GM12878 (cell line): ENCODE measurements at regions not wholly inside any gene's neighbourhood (a gene's known extent, or its start where the extent isn't known, plus 50 kb on each side); places are given as distances from the start of the nearest gene placed in this dataset.

Source experiments
- ATAC-seq: fragments of 200-7000 bp; cut with Tn5 transposase; 3 replicates; pipeline ENCODE4 v1.9.1; 2020; ENCODE audit warnings: mild to moderate bottlenecking, moderate library complexity
- BruUV-seq: library from RNA; stranded (reverse); fragments of 400-500 nt; replicated peaks from 2 replicates; lab custom pipeline; 2021; lab: Mats Ljungman, UMichigan
- CTCF ChIA-PET: fragments of 300-600 bp; sonication (Branson Sonifier 250); formaldehyde crosslinking; extraction: SDS; loops from one replicate; lab custom pipeline; 2021; ENCODE audit warnings: inconsistent platforms; lab: Yijun Ruan, JAX
- POLR2A ChIA-PET: fragments of 350-600 bp; formaldehyde crosslinking; extraction: SDS; loops from one replicate; lab custom pipeline; 2021; ENCODE audit warnings: inconsistent platforms; lab: Charles Lee
- RAD21 ChIA-PET: fragments of 300-600 bp; sonication (Branson Sonifier 250); formaldehyde crosslinking; loops from one replicate; lab custom pipeline; 2023; ENCODE audit warnings: antibody characterized with exemption; ENCODE audit not compliant: unreplicated experiment; lab: Charles Lee
- SMC1A ChIA-PET: fragments of 300-600 bp; sonication (Branson Sonifier 250); formaldehyde crosslinking; loops from one replicate; lab custom pipeline; 2023; ENCODE audit not compliant: unreplicated experiment, uncharacterized antibody; lab: Charles Lee
- DNase-seq: peaks from one replicate; pipeline ENCODE4 v3.0.0-alpha.2; 2011; ENCODE audit warnings: low read depth, low spot score
- FAIRE-seq: peaks from 3 replicates; lab custom pipeline; 2011; peaks lifted over from hg19 to GRCh38; lab: Jason Lieb, UNC
- H2AFZ ChIP-seq: 2 replicates; pipeline ENCODE4 v1.6.0; 2011; ENCODE audit warnings: low read depth, low read length, control low read depth; ENCODE audit not compliant: control insufficient read depth
- H3K27ac ChIP-seq: 2 replicates; pipeline ENCODE4 v1.5.1; 2011; ENCODE audit warnings: control low read depth; ENCODE audit not compliant: control insufficient read depth, insufficient read depth
- H3K27me3 ChIP-seq, 2 experiments: replicated peaks in 1 of 2; 2 replicates each; pipeline versions ENCODE4 v1.6.0 to v1.6.1; 2011; ENCODE audit warnings: low read length in 1 of 2; ENCODE audit not compliant: control insufficient read depth in 2 of 2, insufficient read depth in 2 of 2
- H3K36me3 ChIP-seq, 2 experiments: 2 replicates each; pipeline ENCODE4 v1.5.1; 2011; ENCODE audit warnings: low read length in 1 of 2; ENCODE audit not compliant: control insufficient read depth in 2 of 2, insufficient read depth in 2 of 2
- H3K4me1 ChIP-seq: 2 replicates; pipeline ENCODE4 v1.6.1; 2011; ENCODE audit warnings: mild to moderate bottlenecking, low read length, moderate library complexity, mixed read lengths; ENCODE audit not compliant: control insufficient read depth, insufficient read depth
- H3K4me2 ChIP-seq: 2 replicates; pipeline ENCODE4 v1.6.0; 2011; ENCODE audit warnings: control low read depth; ENCODE audit not compliant: control insufficient read depth, insufficient read depth
- H3K4me3 ChIP-seq: fragments of 200-600 bp; sonication (generic); 2 replicates; pipeline ENCODE4 v1.5.1; 2016
- H3K79me2 ChIP-seq: 2 replicates; pipeline ENCODE4 v1.6.0; 2011; ENCODE audit warnings: low read length; ENCODE audit not compliant: control insufficient read depth, insufficient read depth
- H3K9ac ChIP-seq: 2 replicates; pipeline ENCODE4 v1.8.0; 2011; ENCODE audit warnings: low read length, control low read depth, mixed read lengths; ENCODE audit not compliant: control insufficient read depth, insufficient read depth
- H3K9me3 ChIP-seq: replicated peaks from 3 replicates; pipeline ENCODE4 v1.5.1; 2011; ENCODE audit warnings: mild to moderate bottlenecking, low read length; ENCODE audit not compliant: control insufficient read depth, insufficient read depth
- H4K20me1 ChIP-seq: 2 replicates; pipeline ENCODE4 v1.6.0; 2011; ENCODE audit not compliant: control insufficient read depth, insufficient read depth
- ATF2 ChIP-seq: IDR thresholded peaks from 2 replicates; pipeline ENCODE4 v1.6.1; 2012; ENCODE audit warnings: low read length, inconsistent platforms
- IKZF2 ChIP-seq, 2 experiments: fragments of 450-650 bp; IDR thresholded peaks; 2 replicates each; pipeline ENCODE4 v1.6.1; 2017; ENCODE audit warnings: mild to moderate bottlenecking in 2 of 2, moderate library complexity in 2 of 2
- IRF5 ChIP-seq: fragments of 450-650 bp; IDR thresholded peaks from 2 replicates; pipeline ENCODE4 v1.6.1; 2017; ENCODE audit warnings: borderline replicate concordance
- LARP7 ChIP-seq: fragments of 450-650 bp; IDR thresholded peaks from 2 replicates; pipeline ENCODE4 v1.6.1; 2017; ENCODE audit warnings: mild to moderate bottlenecking
- RBBP5 ChIP-seq: fragments of 200-600 bp; sonication (generic); conservative IDR thresholded peaks from 2 replicates; pipeline ENCODE4 v1.6.1; 2016
- RFX5 ChIP-seq: IDR thresholded peaks from 2 replicates; pipeline ENCODE4 v1.6.1; 2011; ENCODE audit warnings: low read depth, low read length, improper control_type of control experiment
- SMARCA5 ChIP-seq: fragments of 450-650 bp; IDR thresholded peaks from 2 replicates; pipeline ENCODE4 v1.6.1; 2017; ENCODE audit warnings: mild to moderate bottlenecking
- TARDBP ChIP-seq: IDR thresholded peaks from 2 replicates; pipeline ENCODE4 v1.6.1; 2016; ENCODE audit warnings: borderline replicate concordance
- WGBS: methylation state at CpG from one replicate; pipeline ENCODE4 v1.1.6; 2016; ENCODE audit warnings: low lambda C conversion rate; ENCODE audit not compliant: insufficient replicate concordance, insufficient coverage; ENCODE audit errors: missing lambda C conversion rate; 5-methylcytosine and 5-hydroxymethylcytosine counted together
- in situ Hi-C: fragments of 300-500 bp; cut with MboI; formaldehyde crosslinking; loops from 9 replicates; pipeline ENCODE4 v1.14.3; 2018; ENCODE audit warnings: mixed read lengths
- intact Hi-C: fragments of 100-400 bp; cut with micrococcal nuclease; formaldehyde crosslinking; loops from one replicate; pipeline ENCODE4 v1.14.2; 2022; ENCODE audit not compliant: unreplicated experiment

- intact Hi-C loops (no loop called here), in situ Hi-C loops (no loop called here)
- Histone ChIP-seq H3K9ac (no peak overlapping the region), H3K9me3 (no peaks in the 10 kb centered on the region), H2AFZ (no peak overlapping the region), H3K4me3 (no peak overlapping the region), H3K27ac (no peak overlapping the region), H3K4me2 (no peak overlapping the region), H3K36me3 (no peaks in the 10 kb centered on the region), H3K79me2 (no peaks in the 10 kb centered on the region), H3K27me3 (no peaks in the 10 kb centered on the region), H3K4me1 (no peaks in the 10 kb centered on the region), H4K20me1 (no peaks in the 10 kb centered on the region)
- no peak for FAIRE-seq
- ATAC-seq = no peak
- RAD21 ChIA-PET = no interaction called here
- 33% methylated on average over 4 of the region's 4 CpGs for whole genome bisulfite sequencing
- POLR2A ChIA-PET = no interaction called here
- SMC1A ChIA-PET = interaction anchor here (0.5 to 1.5 kb wide), 2 partner anchors 10 to 334 kb away, joined by 3 to 4 read pairs; no protein-coding TSS in a partner anchor
- BruUV-seq = no TSS peak
- TF ChIP-seq TARDBP = no peak
- TF ChIP-seq SMARCA5 = no peak
- TF ChIP-seq IRF5 = no peak
- TF ChIP-seq LARP7 = no peak
- no peak for TF ChIP-seq RBBP5
- no peak for TF ChIP-seq RFX5
- no peak for TF ChIP-seq ATF2
- no peak for TF ChIP-seq IKZF2 (IDR thresholded peaks at IDR 0.05)
- DNase-seq = no peak
- CTCF ChIA-PET = interaction anchor here (0.7 to 1.1 kb wide), 3 partner anchors 13 to 935 kb away, joined by 3 to 4 read pairs (median 3); no protein-coding TSS in a partner anchor
Measured at GRCh38 chr5:127235136-127235535, 55.5 kb upstream of the MEGF10 start.
